ENCODE measurements at regions not wholly inside any gene's neighbourhood (a gene's known extent, or its start where the extent isn't known, plus 50 kb on each side); places are given as distances from the start of the nearest gene placed in this dataset.
"Not testable (repeated sequence)": the region's sequence is repeated elsewhere in the genome, so short reads cannot be mapped to it uniquely, and the experiment has no call there.

- Histone ChIP-seq H3K4me3 (no peak overlapping the region), H3K9me3 (no peaks in the 10 kb centered on the region), H3K27me3 (no peaks in the 10 kb centered on the region), H3K9ac (ENCODE audit: low read depth in 2 of 2, low read length in 2 of 2) (no peak overlapping the region), H3K27ac (no peak overlapping the region), H3K36me3 (no peaks in the 10 kb centered on the region), H3K4me1 (no peaks in the 10 kb centered on the region)
- intact Hi-C loops (cut with DNase I), result no loop called here
- TF ChIP-seq CTCF (IDR thresholded peaks at IDR 0.05), result no peak
- DNase-seq, result no peak
Measured at GRCh38 chr12:47610686-47611252, 95.1 kb downstream of the RPAP3 start.

GRCh38 chr12:47609806-47610205, 96.0 kb downstream of the RPAP3 start:
- Histone ChIP-seq H3K27me3 (no peaks in the 10 kb centered on the region), H3K9ac (ENCODE audit: low read depth in 2 of 2, low read length in 2 of 2) (no peak overlapping the region), H3K36me3 (no peaks in the 10 kb centered on the region), H3K27ac (no peak overlapping the region), H3K9me3 (no peaks in the 10 kb centered on the region), H3K4me1 (no peaks in the 10 kb centered on the region), H3K4me3 (no peak overlapping the region)
- no peak for TF ChIP-seq CTCF (IDR thresholded peaks at IDR 0.05)
- DNase-seq, result no peak
- intact Hi-C loops (cut with DNase I), result no loop called here

- H3K4me3 ChIP-seq; intact Hi-C loops (cut with DNase I); H3K27ac ChIP-seq; H3K27me3 ChIP-seq; DNase-seq; H3K9me3 ChIP-seq; H3K4me1 ChIP-seq; H3K36me3 ChIP-seq; H3K9ac ChIP-seq (ENCODE audit: low read depth in 2 of 2, low read length in 2 of 2): not testable (repeated sequence)
Measured at GRCh38 chr12:47608671-47609070, 97.2 kb downstream of the RPAP3 start.

GRCh38 chr12:47604221-47604873, 101.5 kb downstream of the RPAP3 start:
- Histone ChIP-seq H3K4me3 (no peak overlapping the region), H3K9ac (ENCODE audit: low read depth in 2 of 2, low read length in 2 of 2) (no peak overlapping the region), H3K36me3 (no peaks in the 10 kb centered on the region), H3K9me3 (no peaks in the 10 kb centered on the region), H3K27ac (no peak overlapping the region), H3K4me1 (no peaks in the 10 kb centered on the region), H3K27me3 (no peaks in the 10 kb centered on the region)
- no peak for TF ChIP-seq CTCF (IDR thresholded peaks at IDR 0.05)
- no peak for DNase-seq
- intact Hi-C loops (cut with DNase I), result no loop called here

- TF ChIP-seq CTCF (IDR thresholded peaks at IDR 0.05), result no peak
- H3K4me3 ChIP-seq, result no peak overlapping the region
- intact Hi-C loops (cut with DNase I), result no loop called here
- no peaks in the 10 kb centered on the region for H3K27me3 ChIP-seq
- H3K9me3 ChIP-seq, result no peaks in the 10 kb centered on the region
- no peaks in the 10 kb centered on the region for H3K4me1 ChIP-seq
- H3K9ac ChIP-seq (ENCODE audit: low read depth in 2 of 2, low read length in 2 of 2), result no peak overlapping the region
- H3K36me3 ChIP-seq, result no peaks in the 10 kb centered on the region
- no peak for DNase-seq
- no peak overlapping the region for H3K27ac ChIP-seq
Measured at GRCh38 chr12:47602949-47603558, 102.8 kb downstream of the RPAP3 start.

GRCh38 chr12:47602325-47602724, 103.5 kb downstream of the RPAP3 start:
- no peak for TF ChIP-seq CTCF (IDR thresholded peaks at IDR 0.05)

More at GRCh38 chr12:47602325-47602724, 103.5 kb downstream of the RPAP3 start:
- no peak overlapping the region for H3K27ac ChIP-seq
- H3K9me3 ChIP-seq, result no peaks in the 10 kb centered on the region
- H3K4me1 ChIP-seq, result no peaks in the 10 kb centered on the region
- DNase-seq, result no peak
- no peak overlapping the region for H3K9ac ChIP-seq (ENCODE audit: low read depth in 2 of 2, low read length in 2 of 2)
- H3K4me3 ChIP-seq, result no peak overlapping the region
- H3K27me3 ChIP-seq, result no peaks in the 10 kb centered on the region
- intact Hi-C loops (cut with DNase I), result no loop called here
- no peaks in the 10 kb centered on the region for H3K36me3 ChIP-seq

Measured in colonic mucosa (tissue), 4 donors.